GM21619 (cell line): ENCODE measurements at regions not wholly inside any gene's neighbourhood (a gene's known extent, or its start where the extent isn't known, plus 50 kb on each side); places are given as distances from the start of the nearest gene placed in this dataset.

Experiments used
- ATAC-seq: cut with Tn5 transposase; IDR thresholded peaks from one replicate; pipeline ENCODE4 v1.9.1; 2021; ENCODE audit not compliant: unreplicated experiment

GRCh38 chr5:164650427-164650826 lies 1145.0 kb downstream of the MAT2B start:
- ATAC-seq = no peak

- ATAC-seq = peak; percentile 64
Observed at GRCh38 chr5:164651546-164652275, 1146.3 kb downstream of the MAT2B start.

GRCh38 chr5:164652276-164652660 lies 1146.8 kb downstream of the MAT2B start:
- no peak for ATAC-seq

- ATAC-seq = no peak
Observed at GRCh38 chr5:164663198-164663989, 1158.0 kb downstream of the MAT2B start.

- no peak for ATAC-seq
Observed at GRCh38 chr5:164671640-164672039, 1166.2 kb downstream of the MAT2B start.

GRCh38 chr5:164672205-164672604 lies 1166.8 kb downstream of the MAT2B start:
- ATAC-seq = no peak

GRCh38 chr5:164672931-164673694 lies 1167.7 kb downstream of the MAT2B start:
- ATAC-seq = peak; percentile 82

- ATAC-seq = no peak
Observed at GRCh38 chr5:164679461-164679860, 1174.0 kb downstream of the MAT2B start.

GRCh38 chr5:164680216-164680615 lies 1174.8 kb downstream of the MAT2B start:
- ATAC-seq = no peak

GRCh38 chr5:164680812-164681520 lies 1175.5 kb downstream of the MAT2B start:
- ATAC-seq = no peak

- no peak for ATAC-seq
Observed at GRCh38 chr5:164687391-164687790, 1182.0 kb downstream of the MAT2B start.

GRCh38 chr5:164688437-164688836 lies 1183.0 kb downstream of the MAT2B start:
- ATAC-seq = no peak

GRCh38 chr5:164708831-164709230 lies 1203.4 kb downstream of the MAT2B start:
- no peak for ATAC-seq

GRCh38 chr5:164713682-164714081 lies 1208.3 kb downstream of the MAT2B start:
- no peak for ATAC-seq

- ATAC-seq = no peak
Observed at GRCh38 chr5:164721116-164721515, 1215.7 kb downstream of the MAT2B start.

GRCh38 chr5:164721656-164722055 lies 1216.2 kb downstream of the MAT2B start:
- no peak for ATAC-seq

GRCh38 chr5:164722702-164723101 lies 1217.3 kb downstream of the MAT2B start:
- ATAC-seq = no peak

- ATAC-seq = no peak
Observed at GRCh38 chr5:164727012-164727411, 1221.6 kb downstream of the MAT2B start.

- ATAC-seq = no peak
Observed at GRCh38 chr5:164728733-164729132, 1223.3 kb downstream of the MAT2B start.

GRCh38 chr5:164735334-164735733 lies 1229.9 kb downstream of the MAT2B start:
- no peak for ATAC-seq

GRCh38 chr5:164741376-164741775 lies 1236.0 kb downstream of the MAT2B start:
- ATAC-seq = peak; percentile 25
